ENCODE measurements at regions not wholly inside any gene's neighbourhood (a gene's known extent, or its start where the extent isn't known, plus 50 kb on each side); places are given as distances from the start of the nearest gene placed in this dataset.

DNA sequence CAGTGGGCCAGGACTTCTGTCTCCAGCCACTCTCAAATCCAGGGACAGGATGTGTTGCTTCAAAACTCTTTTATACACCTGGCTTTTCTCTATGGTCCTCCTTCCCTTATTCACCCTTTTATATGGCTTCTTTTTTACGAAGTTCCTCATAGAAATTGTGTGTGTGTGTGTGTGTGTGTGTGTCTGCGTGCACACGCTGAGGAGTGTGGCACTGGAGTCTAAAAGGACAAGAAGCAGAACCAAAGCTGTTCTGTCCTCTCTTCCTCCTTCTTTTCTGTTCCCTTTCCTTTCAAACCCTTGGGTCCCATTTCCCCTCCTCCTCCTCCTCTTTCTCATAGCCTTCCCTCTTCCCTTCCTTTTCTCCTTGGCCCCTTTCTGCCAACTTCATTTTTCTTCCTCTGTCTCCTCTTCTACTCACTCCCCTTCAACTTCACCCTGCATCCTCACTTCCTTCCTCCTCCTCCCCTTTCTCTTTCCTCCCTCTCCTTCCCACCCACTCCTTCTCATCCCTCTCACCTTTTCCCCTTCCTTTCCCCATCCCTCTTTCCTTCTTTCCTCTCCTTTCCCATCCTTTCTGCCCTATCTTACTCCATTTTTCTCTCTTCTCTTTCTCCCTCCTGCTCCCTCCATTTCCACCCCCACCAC lies 360.5 kb downstream of the MID1IP1 start:
- 28 to 63% (median 40%) methylated on average over 3 of the region's 3 CpGs for WGBS, 5 donors
- Histone ChIP-seq H3K36me3 (no peaks in the 10 kb centered on the region), H3K4me3 (peak overlapping the region in 1 of 8 donors; percentile 37), H3K9me3 (no peaks in the 10 kb centered on the region), H3K27ac (no peak overlapping the region), H3K4me1 (peaks cover 0 to 19% (median 3%) of the 10 kb centered on the region in 6 donors), H3K27me3 (replicated peaks in 1 of 7) (peaks cover 0 to 45% (median 0%) of the 10 kb centered on the region in 7 donors)
- no peak for DNase-seq
- no peak for TF ChIP-seq POLR2A (IDR thresholded peaks at IDR 0.05)
- no peak for TF ChIP-seq POLR2AphosphoS5 (IDR thresholded peaks at IDR 0.05)
- TF ChIP-seq CTCF (IDR thresholded peaks at IDR 0.05 in 8 of 11, conservative IDR thresholded peaks at IDR 0.05 in 3 of 11) = no peak
- intact Hi-C loops (cut with DNase I; ENCODE audit: low total_unique reads) = no loop called here

- H3K4me1 ChIP-seq = peaks cover 0 to 19% (median 3%) of the 10 kb centered on the region in 6 donors
- peaks cover 0 to 46% (median 0%) of the 10 kb centered on the region in 7 donors for H3K27me3 ChIP-seq (replicated peaks in 1 of 7)
- no peaks in the 10 kb centered on the region for H3K36me3 ChIP-seq
- peak; percentile 79 for DNase-seq
- intact Hi-C loops (cut with DNase I; ENCODE audit: low total_unique reads) = no loop called here
- peak overlapping the region in 1 of 8 donors; percentile 37 for H3K4me3 ChIP-seq
- whole genome bisulfite sequencing, 5 donors = 2 to 26% (median 11%) methylated on average over 4 to 29 of the region's 29 CpGs
- no peak overlapping the region for H3K27ac ChIP-seq
- no peaks in the 10 kb centered on the region for H3K9me3 ChIP-seq
- TF ChIP-seq CTCF (IDR thresholded peaks at IDR 0.05 in 8 of 11, conservative IDR thresholded peaks at IDR 0.05 in 3 of 11) = peak in 3 of 11 experiments; percentile 9 to 35 (median 27)
- no peak for TF ChIP-seq POLR2AphosphoS5 (IDR thresholded peaks at IDR 0.05)
Measured at GRCh38 chrX:39162322-39162735, 361.1 kb downstream of the MID1IP1 start.

GRCh38 chrX:39163581-39164126 lies 362.4 kb downstream of the MID1IP1 start:
- TF ChIP-seq CTCF (IDR thresholded peaks at IDR 0.05 in 8 of 11, conservative IDR thresholded peaks at IDR 0.05 in 3 of 11) (no peak), POLR2A (IDR thresholded peaks at IDR 0.05) (no peak), POLR2AphosphoS5 (IDR thresholded peaks at IDR 0.05) (no peak)

GRCh38 chrX:39164212-39164611 lies 363.0 kb downstream of the MID1IP1 start:
- Histone ChIP-seq H3K27me3 (replicated peaks in 1 of 7) (peaks cover 0 to 53% (median 0%) of the 10 kb centered on the region in 7 donors), H3K36me3 (no peaks in the 10 kb centered on the region)
- WGBS, 5 donors = 59 to 93% (median 87%) methylated on average over 3 of the region's 3 CpGs

More at GRCh38 chrX:39163581-39164126, 362.4 kb downstream of the MID1IP1 start:
- peaks cover 0 to 24% (median 3%) of the 10 kb centered on the region in 6 donors for H3K4me1 ChIP-seq
- H3K36me3 ChIP-seq = no peaks in the 10 kb centered on the region
- intact Hi-C loops (cut with DNase I; ENCODE audit: low total_unique reads) = no loop called here
- WGBS, 5 donors = 78 to 93% (median 86%) methylated on average over 3 of the region's 3 CpGs
- DNase-seq = no peak
- no peak overlapping the region for H3K4me3 ChIP-seq
- H3K27ac ChIP-seq = no peak overlapping the region
- no peaks in the 10 kb centered on the region for H3K9me3 ChIP-seq
- peaks cover 0 to 53% (median 0%) of the 10 kb centered on the region in 7 donors for H3K27me3 ChIP-seq (replicated peaks in 1 of 7)

More at GRCh38 chrX:39164212-39164611, 363.0 kb downstream of the MID1IP1 start:
- no peak overlapping the region for H3K27ac ChIP-seq
- H3K9me3 ChIP-seq = no peaks in the 10 kb centered on the region
- no peak overlapping the region for H3K4me3 ChIP-seq
- intact Hi-C loops (cut with DNase I; ENCODE audit: low total_unique reads) = no loop called here
- no peak for TF ChIP-seq CTCF (IDR thresholded peaks at IDR 0.05 in 8 of 11, conservative IDR thresholded peaks at IDR 0.05 in 3 of 11)
- TF ChIP-seq POLR2A (IDR thresholded peaks at IDR 0.05) = no peak
- no peak for TF ChIP-seq POLR2AphosphoS5 (IDR thresholded peaks at IDR 0.05)
- peaks cover 0 to 24% (median 3%) of the 10 kb centered on the region in 6 donors for H3K4me1 ChIP-seq
- no peak for DNase-seq

Data from spleen (tissue), 11 donors.